ENCODE measurements at regions not wholly inside any gene's neighbourhood (a gene's known extent, or its start where the extent isn't known, plus 50 kb on each side); places are given as distances from the start of the nearest gene placed in this dataset.

DNA sequence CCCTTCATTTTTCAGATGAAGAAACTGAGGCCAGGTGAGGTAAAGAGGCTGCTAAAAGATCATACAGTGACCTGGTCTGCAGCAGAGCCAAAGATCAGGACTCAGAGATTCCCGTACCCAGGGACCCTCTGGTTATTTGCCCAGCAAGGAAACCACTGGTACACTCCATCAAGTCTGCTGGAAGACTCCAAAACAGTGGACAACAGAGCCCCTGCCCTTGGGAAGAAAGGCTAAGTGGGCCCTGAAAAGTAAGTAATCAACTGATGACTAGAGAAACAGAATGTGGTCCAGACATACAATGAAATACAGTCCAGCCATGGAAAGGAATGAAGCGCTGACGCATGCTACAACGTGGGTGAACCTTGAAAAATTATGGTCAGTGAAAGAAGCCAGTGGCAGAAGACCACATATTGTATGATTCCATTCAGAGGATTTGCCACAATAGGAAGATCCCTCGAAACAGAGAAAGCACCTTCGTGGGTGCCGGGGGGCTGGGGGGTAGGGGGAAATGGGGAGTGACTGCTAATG, 106.4 kb downstream of the ETS2 start:
- no peaks in the 10 kb centered on the region for H3K36me3 ChIP-seq
- H3K27ac ChIP-seq, result peak overlapping the region; percentile 89 to 93 (median 92)
- H3K4me3 ChIP-seq, result no peak overlapping the region
- intact Hi-C loops (cut with DNase I; ENCODE audit: low total_unique reads) (no loop called here), in situ Hi-C loops (cut with MboI; ENCODE audit: low pct_ligation_motif_present in 1 of 4, low pct_unique_long_range_greater_than_20kb in 1 of 4, low sequenced_read_pairs in 3 of 4) (no loop called here)
- no peaks in the 10 kb centered on the region for H3K27me3 ChIP-seq
- peaks cover 45 to 78% (median 57%) of the 10 kb centered on the region in 4 donors for H3K4me1 ChIP-seq
- no peaks in the 10 kb centered on the region for H3K9me3 ChIP-seq
- TF ChIP-seq CTCF (IDR thresholded peaks at IDR 0.05) (no peak), POLR2AphosphoS5 (IDR thresholded peaks at IDR 0.05) (peak in 1 of 3 donors; percentile 35)
- WGBS, 2 donors (ENCODE audit: low coverage in 1 of 2), result 89 to 92% methylated on average over 7 of the region's 7 CpGs
- no peak for DNase-seq

GRCh38 chr21:38911484-38912101, 105.9 kb downstream of the ETS2 start:
- intact Hi-C loops (cut with DNase I; ENCODE audit: low total_unique reads), result no loop called here
- Histone ChIP-seq H3K27ac (peak overlapping the region; percentile 89 to 93 (median 92)), H3K4me3 (no peak overlapping the region), H3K27me3 (no peaks in the 10 kb centered on the region), H3K36me3 (no peaks in the 10 kb centered on the region), H3K9me3 (no peaks in the 10 kb centered on the region), H3K4me1 (peaks cover 49 to 84% (median 63%) of the 10 kb centered on the region in 4 donors)
- peak in 2 of 3 donors; percentile 56 to 68 for TF ChIP-seq POLR2AphosphoS5 (IDR thresholded peaks at IDR 0.05)
- no peak for TF ChIP-seq EP300 (IDR thresholded peaks at IDR 0.05; ENCODE audit: low read depth)
- 64 to 74% methylated on average over 3 of the region's 3 CpGs for WGBS, 2 donors (ENCODE audit: low coverage in 1 of 2)
- in situ Hi-C loops (cut with MboI; ENCODE audit: low pct_ligation_motif_present in 1 of 4, low pct_unique_long_range_greater_than_20kb in 1 of 4, low sequenced_read_pairs in 3 of 4), result no loop called here
- DNase-seq, result peak; percentile 55

DNA sequence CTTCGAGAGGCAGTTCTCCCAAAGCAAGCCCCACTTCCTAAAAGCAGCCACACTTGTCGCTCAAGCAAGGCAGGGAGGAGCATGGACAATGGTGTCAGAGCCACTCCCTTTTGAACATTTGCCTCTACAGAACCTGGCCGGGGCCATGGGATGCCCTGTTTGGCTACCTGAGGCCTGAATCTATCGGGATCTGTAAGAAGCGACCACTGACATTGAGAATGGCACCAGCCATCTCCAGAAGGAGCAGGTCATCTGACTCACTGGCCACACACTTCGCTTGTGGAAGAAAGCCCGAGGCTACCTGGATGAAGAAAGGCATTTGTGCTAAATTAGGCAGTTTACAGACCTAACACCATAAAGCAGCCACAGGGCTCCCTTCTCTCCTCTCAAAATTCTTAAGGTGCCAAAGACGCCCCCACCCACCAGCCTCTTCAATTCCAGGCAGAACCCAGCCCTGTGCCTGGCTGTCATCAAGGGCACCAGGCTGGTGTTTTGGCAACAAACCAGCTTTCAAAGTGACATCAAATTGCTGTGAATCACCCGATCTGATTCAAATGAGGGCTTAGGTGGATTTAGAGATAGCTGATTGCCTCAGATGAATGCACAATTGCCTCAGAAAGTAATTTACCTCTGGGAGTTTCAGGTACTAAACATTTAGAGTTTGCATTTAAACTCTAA, 104.8 kb downstream of the ETS2 start:
- H3K36me3 ChIP-seq, result no peaks in the 10 kb centered on the region
- H3K4me1 ChIP-seq, result peaks cover 50 to 82% (median 62%) of the 10 kb centered on the region in 4 donors
- peak overlapping the region; percentile 89 to 93 (median 92) for H3K27ac ChIP-seq
- no peaks in the 10 kb centered on the region for H3K27me3 ChIP-seq
- intact Hi-C loops (cut with DNase I; ENCODE audit: low total_unique reads), result no loop called here
- in situ Hi-C loops (cut with MboI; ENCODE audit: low pct_ligation_motif_present in 1 of 4, low pct_unique_long_range_greater_than_20kb in 1 of 4, low sequenced_read_pairs in 3 of 4), result no loop called here
- peak; percentile 69 for DNase-seq
- 53% methylated on average over 9 of the region's 9 CpGs; no CpG with 5 or more reads in 1 of the 2 donors for WGBS, 2 donors (ENCODE audit: low coverage in 1 of 2)
- no peaks in the 10 kb centered on the region for H3K9me3 ChIP-seq
- TF ChIP-seq EP300 (IDR thresholded peaks at IDR 0.05; ENCODE audit: low read depth), result no peak
- no peak for TF ChIP-seq POLR2A (IDR thresholded peaks at IDR 0.05)
- peak in 1 of 3 donors; percentile 54 for TF ChIP-seq POLR2AphosphoS5 (IDR thresholded peaks at IDR 0.05)
- no peak for TF ChIP-seq CTCF (IDR thresholded peaks at IDR 0.05)
- H3K4me3 ChIP-seq, result no peak overlapping the region

DNA sequence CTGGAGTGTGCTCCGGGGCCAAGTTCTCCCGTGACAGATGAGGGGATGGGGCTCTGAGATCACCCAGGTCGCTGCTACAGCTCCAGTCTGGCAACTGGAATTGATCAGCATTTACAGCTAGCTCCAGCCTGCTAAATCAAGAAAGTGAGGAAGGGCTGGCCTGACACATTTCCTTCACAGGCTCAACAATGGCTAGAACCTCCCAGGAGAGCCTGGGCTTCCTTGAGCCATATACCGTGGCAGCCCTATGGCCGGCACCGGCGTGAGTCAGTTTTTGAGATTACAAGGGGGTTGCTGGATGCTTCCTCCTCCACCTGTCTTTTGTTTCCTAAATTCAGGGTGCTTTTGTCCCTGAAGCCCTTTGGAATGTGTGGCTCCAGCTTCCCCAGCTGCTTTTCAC, 104.2 kb downstream of the ETS2 start:
- H3K27ac ChIP-seq, result peak overlapping the region; percentile 89 to 93 (median 92)
- intact Hi-C loops (cut with DNase I; ENCODE audit: low total_unique reads) (loop anchor here (5.0 kb wide), 1 partner anchor 88 kb away; no protein-coding TSS in a partner anchor), in situ Hi-C loops (cut with MboI; ENCODE audit: low pct_ligation_motif_present in 1 of 4, low pct_unique_long_range_greater_than_20kb in 1 of 4, low sequenced_read_pairs in 3 of 4) (no loop called here)
- no peak for DNase-seq
- no peaks in the 10 kb centered on the region for H3K9me3 ChIP-seq
- no peaks in the 10 kb centered on the region for H3K27me3 ChIP-seq
- H3K36me3 ChIP-seq, result no peaks in the 10 kb centered on the region
- no peak overlapping the region for H3K4me3 ChIP-seq
- 72% methylated on average over 5 of the region's 7 CpGs; no CpG with 5 or more reads in 1 of the 2 donors for WGBS, 2 donors (ENCODE audit: low coverage in 1 of 2)
- TF ChIP-seq POLR2A (IDR thresholded peaks at IDR 0.05), result no peak
- no peak for TF ChIP-seq POLR2AphosphoS5 (IDR thresholded peaks at IDR 0.05)
- no peak for TF ChIP-seq EP300 (IDR thresholded peaks at IDR 0.05; ENCODE audit: low read depth)
- TF ChIP-seq CTCF (IDR thresholded peaks at IDR 0.05), result no peak
- H3K4me1 ChIP-seq, result peaks cover 44 to 76% (median 58%) of the 10 kb centered on the region in 4 donors
